ENCODE measurements at regions not wholly inside any gene's neighbourhood (a gene's known extent, or its start where the extent isn't known, plus 50 kb on each side); places are given as distances from the start of the nearest gene placed in this dataset.

- no peak for TF ChIP-seq CTCF (IDR thresholded peaks at IDR 0.05; ENCODE audit: low read length)
- no peak for TF ChIP-seq EZH2phosphoT487 (IDR thresholded peaks at IDR 0.05; ENCODE audit: low read length)
- TF ChIP-seq EZH2 (optimal IDR thresholded peaks at IDR 0.05; ENCODE audit: low read depth, low read length): no peak
These were observed 174.0 kb upstream of the TPM1 start for GRCh38 chr15:62868507-62868906.

Data from MM.1S (cell line).